ENCODE measurements at regions not wholly inside any gene's neighbourhood (a gene's known extent, or its start where the extent isn't known, plus 50 kb on each side); places are given as distances from the start of the nearest gene placed in this dataset.

DNA sequence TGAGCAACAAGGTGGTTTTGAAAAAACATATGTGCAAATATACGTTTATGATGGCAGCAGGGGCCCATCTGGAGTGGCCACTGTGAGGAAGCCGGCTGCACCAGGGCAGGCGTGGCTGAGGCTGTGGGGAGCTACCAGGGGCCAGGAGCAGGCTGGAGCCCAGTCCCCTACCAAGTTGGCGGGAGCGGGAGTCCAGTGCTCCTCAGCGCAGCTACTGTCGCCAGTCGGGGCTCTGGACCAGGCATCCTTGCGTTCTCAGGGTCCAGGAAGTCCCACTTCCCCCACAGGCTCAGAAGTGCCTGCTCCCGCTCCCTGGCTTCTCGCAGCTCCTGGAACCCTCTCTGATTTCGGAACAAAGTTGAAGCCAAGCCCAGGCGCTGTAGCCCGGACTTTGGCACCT, 1377.5 kb upstream of the FLRT2 start:
- Histone ChIP-seq H3K27me3 (ENCODE audit: control insufficient read depth, insufficient read depth, low read length) (no peaks in the 10 kb centered on the region), H3K9me3 (ENCODE audit: control insufficient read depth, insufficient read depth, low read length) (no peaks in the 10 kb centered on the region), H3K4me1 (ENCODE audit: control insufficient read depth, insufficient read depth, low read length) (no peaks in the 10 kb centered on the region), H3K27ac (ENCODE audit: low read length) (no peak overlapping the region), H3K4me3 (ENCODE audit: low read length) (no peak overlapping the region), H3K36me3 (ENCODE audit: control insufficient read depth, insufficient read depth, low read length) (no peaks in the 10 kb centered on the region)
- 92% methylated on average over 14 of the region's 14 CpGs for WGBS (ENCODE audit: insufficient coverage)
- no peak for ATAC-seq
- no peak for DNase-seq
- Mint-ChIP-seq H3K4me3 (no peak overlapping the region), H3K9me3 (peaks cover 2 to 5% of the 10 kb centered on the region in 2 donors), H3K4me1 (no peaks in the 10 kb centered on the region), H3K27me3 (ENCODE audit: low read depth in 2 of 2) (no peaks in the 10 kb centered on the region), H3K36me3 (no peaks in the 10 kb centered on the region), H3K27ac (no peak overlapping the region)
- TF ChIP-seq, protein P1, sequence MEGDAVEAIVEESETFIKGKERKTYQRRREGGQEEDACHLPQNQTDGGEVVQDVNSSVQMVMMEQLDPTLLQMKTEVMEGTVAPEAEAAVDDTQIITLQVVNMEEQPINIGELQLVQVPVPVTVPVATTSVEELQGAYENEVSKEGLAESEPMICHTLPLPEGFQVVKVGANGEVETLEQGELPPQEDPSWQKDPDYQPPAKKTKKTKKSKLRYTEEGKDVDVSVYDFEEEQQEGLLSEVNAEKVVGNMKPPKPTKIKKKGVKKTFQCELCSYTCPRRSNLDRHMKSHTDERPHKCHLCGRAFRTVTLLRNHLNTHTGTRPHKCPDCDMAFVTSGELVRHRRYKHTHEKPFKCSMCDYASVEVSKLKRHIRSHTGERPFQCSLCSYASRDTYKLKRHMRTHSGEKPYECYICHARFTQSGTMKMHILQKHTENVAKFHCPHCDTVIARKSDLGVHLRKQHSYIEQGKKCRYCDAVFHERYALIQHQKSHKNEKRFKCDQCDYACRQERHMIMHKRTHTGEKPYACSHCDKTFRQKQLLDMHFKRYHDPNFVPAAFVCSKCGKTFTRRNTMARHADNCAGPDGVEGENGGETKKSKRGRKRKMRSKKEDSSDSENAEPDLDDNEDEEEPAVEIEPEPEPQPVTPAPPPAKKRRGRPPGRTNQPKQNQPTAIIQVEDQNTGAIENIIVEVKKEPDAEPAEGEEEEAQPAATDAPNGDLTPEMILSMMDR (IDR thresholded peaks at IDR 0.05), result no peak
- intact Hi-C loops (cut with micrococcal nuclease), result no loop called here

DNA sequence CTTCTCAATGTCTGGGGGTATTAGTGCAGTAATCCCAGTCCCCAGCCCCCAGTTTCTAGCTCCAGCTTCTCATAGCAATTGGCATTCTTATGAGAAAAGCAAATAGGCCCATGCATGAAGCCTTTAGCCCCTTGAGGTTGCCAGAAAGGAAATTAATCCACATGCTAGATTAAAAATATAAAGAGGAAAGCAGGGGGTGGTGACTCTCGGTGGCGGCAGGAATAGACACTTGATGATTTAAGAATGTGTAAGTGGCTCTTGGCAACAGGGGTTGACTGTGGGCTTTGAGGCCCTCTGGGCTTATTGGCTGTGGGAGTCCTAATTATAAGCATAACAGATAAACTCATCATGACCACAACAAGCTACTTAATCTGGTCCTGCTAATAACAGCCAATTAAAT, 1367.3 kb upstream of the FLRT2 start:
- no peak overlapping the region for H3K4me3 ChIP-seq (ENCODE audit: low read length)
- no peaks in the 10 kb centered on the region for H3K4me1 Mint-ChIP-seq
- no peak for ATAC-seq
- H3K36me3 Mint-ChIP-seq, result no peaks in the 10 kb centered on the region
- H3K27ac ChIP-seq (ENCODE audit: low read length), result no peak overlapping the region
- DNase-seq, result no peak
- H3K9me3 Mint-ChIP-seq, result peaks cover 2 to 3% of the 10 kb centered on the region in 2 donors
- 8% methylated on average over 2 of the region's 2 CpGs for WGBS (ENCODE audit: insufficient coverage)
- intact Hi-C loops (cut with micrococcal nuclease), result no loop called here
- peaks cover 0 to 2% of the 10 kb centered on the region in 2 donors for H3K27me3 Mint-ChIP-seq (ENCODE audit: low read depth in 2 of 2)
- H3K27ac Mint-ChIP-seq, result no peak overlapping the region
- no peaks in the 10 kb centered on the region for H3K4me1 ChIP-seq (ENCODE audit: control insufficient read depth, insufficient read depth, low read length)
- TF ChIP-seq, protein P1 (IDR thresholded peaks at IDR 0.05), result no peak
- H3K27me3 ChIP-seq (ENCODE audit: control insufficient read depth, insufficient read depth, low read length), result no peaks in the 10 kb centered on the region
- no peak overlapping the region for H3K4me3 Mint-ChIP-seq
- H3K9me3 ChIP-seq (ENCODE audit: control insufficient read depth, insufficient read depth, low read length), result no peaks in the 10 kb centered on the region
- H3K36me3 ChIP-seq (ENCODE audit: control insufficient read depth, insufficient read depth, low read length), result no peaks in the 10 kb centered on the region

DNA sequence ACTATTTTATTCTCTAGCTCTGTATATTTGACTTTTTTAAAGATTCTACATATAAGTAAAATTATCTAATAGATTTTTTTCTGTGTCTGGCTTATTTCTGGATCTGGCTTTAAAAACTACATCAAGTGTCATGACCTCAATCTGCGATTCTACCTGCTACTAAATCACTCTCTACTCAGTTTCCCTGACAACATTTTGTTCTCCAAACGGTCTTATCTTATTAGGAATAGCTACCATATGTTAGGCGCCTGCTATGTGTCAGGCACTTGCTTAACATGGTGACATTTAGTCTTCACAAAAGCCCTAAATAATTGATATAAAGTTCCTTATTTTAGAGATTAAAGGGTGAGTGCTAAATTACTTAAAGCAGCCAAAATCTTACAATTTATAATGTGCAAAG, 1362.9 kb upstream of the FLRT2 start:
- no peaks in the 10 kb centered on the region for H3K27me3 Mint-ChIP-seq (ENCODE audit: low read depth in 2 of 2)
- H3K36me3 Mint-ChIP-seq, result no peaks in the 10 kb centered on the region
- no peaks in the 10 kb centered on the region for H3K4me1 Mint-ChIP-seq
- Histone ChIP-seq H3K9me3 (ENCODE audit: control insufficient read depth, insufficient read depth, low read length) (no peaks in the 10 kb centered on the region), H3K36me3 (ENCODE audit: control insufficient read depth, insufficient read depth, low read length) (no peaks in the 10 kb centered on the region), H3K4me1 (ENCODE audit: control insufficient read depth, insufficient read depth, low read length) (no peaks in the 10 kb centered on the region), H3K27ac (ENCODE audit: low read length) (no peak overlapping the region), H3K27me3 (ENCODE audit: control insufficient read depth, insufficient read depth, low read length) (no peaks in the 10 kb centered on the region), H3K4me3 (ENCODE audit: low read length) (no peak overlapping the region)
- WGBS (ENCODE audit: insufficient coverage), result 66% methylated on average over 3 of the region's 3 CpGs
- ATAC-seq (no peak), DNase-seq (no peak)
- no peak overlapping the region for H3K4me3 Mint-ChIP-seq
- H3K9me3 Mint-ChIP-seq, result peaks cover 3 to 6% of the 10 kb centered on the region in 2 donors
- H3K27ac Mint-ChIP-seq, result no peak overlapping the region
- intact Hi-C loops (cut with micrococcal nuclease), result no loop called here
- TF ChIP-seq, protein P1 (IDR thresholded peaks at IDR 0.05), result no peak

DNA sequence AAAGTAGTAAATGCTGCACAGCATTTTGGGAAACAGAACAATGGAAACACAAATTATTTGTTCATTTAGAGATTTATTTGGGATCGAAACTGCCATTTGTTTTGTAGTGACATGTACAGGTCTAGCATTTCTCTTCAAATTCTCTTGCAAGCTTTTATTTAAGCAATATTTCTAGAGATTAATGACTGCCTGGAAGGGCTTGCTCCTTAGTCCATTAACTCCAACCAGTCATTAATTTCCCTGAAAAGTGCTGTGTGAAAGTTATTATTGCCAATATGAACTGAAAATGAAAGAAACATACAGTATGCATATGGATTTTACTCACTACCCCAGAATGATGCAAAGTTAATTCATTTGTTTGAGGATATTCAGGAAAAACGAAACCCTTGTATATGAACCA, 1349.6 kb upstream of the FLRT2 start:
- Mint-ChIP-seq H3K27me3 (ENCODE audit: low read depth in 2 of 2) (no peaks in the 10 kb centered on the region), H3K36me3 (no peaks in the 10 kb centered on the region), H3K9me3 (peaks cover 3 to 10% of the 10 kb centered on the region in 2 donors), H3K27ac (no peak overlapping the region), H3K4me1 (peaks cover 0 to 10% of the 10 kb centered on the region in 2 donors), H3K4me3 (no peak overlapping the region)
- Histone ChIP-seq H3K36me3 (ENCODE audit: control insufficient read depth, insufficient read depth, low read length) (no peaks in the 10 kb centered on the region), H3K27me3 (ENCODE audit: control insufficient read depth, insufficient read depth, low read length) (no peaks in the 10 kb centered on the region), H3K4me3 (ENCODE audit: low read length) (no peak overlapping the region), H3K4me1 (ENCODE audit: control insufficient read depth, insufficient read depth, low read length) (no peaks in the 10 kb centered on the region), H3K27ac (ENCODE audit: low read length) (no peak overlapping the region), H3K9me3 (ENCODE audit: control insufficient read depth, insufficient read depth, low read length) (no peaks in the 10 kb centered on the region)
- ATAC-seq, result no peak
- 71% methylated on average over 1 of the region's 2 CpGs for WGBS (ENCODE audit: insufficient coverage)
- intact Hi-C loops (cut with micrococcal nuclease), result no loop called here
- TF ChIP-seq, protein P1 (IDR thresholded peaks at IDR 0.05), result no peak
- DNase-seq, result no peak

Measured in natural killer cell (primary cell).